ENCODE measurements at regions not wholly inside any gene's neighbourhood (a gene's known extent, or its start where the extent isn't known, plus 50 kb on each side); places are given as distances from the start of the nearest gene placed in this dataset.

GRCh38 chr17:5942687-5943086, 127.5 kb upstream of the WSCD1 start:
- no peaks in the 10 kb centered on the region for H3K9me3 ChIP-seq (ENCODE audit: control insufficient read depth, low read length, poor library complexity, severe bottlenecking)
- peaks cover 48% of the 10 kb centered on the region for H3K27me3 Mint-ChIP-seq
- H3K36me3 Mint-ChIP-seq (ENCODE audit: low read depth): no peaks in the 10 kb centered on the region
- DNase-seq: no peak
- H3K27ac Mint-ChIP-seq: no peak overlapping the region
- ATAC-seq: no peak
- H3K4me1 Mint-ChIP-seq: peaks cover 5% of the 10 kb centered on the region
- no peak overlapping the region for H3K4me3 Mint-ChIP-seq

GRCh38 chr17:5943232-5943631, 126.9 kb upstream of the WSCD1 start:
- no peaks in the 10 kb centered on the region for H3K9me3 ChIP-seq (ENCODE audit: control insufficient read depth, low read length, poor library complexity, severe bottlenecking)
- ATAC-seq: no peak
- Mint-ChIP-seq H3K4me1 (peaks cover 5% of the 10 kb centered on the region), H3K27me3 (peaks cover 47% of the 10 kb centered on the region), H3K27ac (no peak overlapping the region), H3K36me3 (ENCODE audit: low read depth) (no peaks in the 10 kb centered on the region), H3K4me3 (no peak overlapping the region)
- DNase-seq: no peak

DNA sequence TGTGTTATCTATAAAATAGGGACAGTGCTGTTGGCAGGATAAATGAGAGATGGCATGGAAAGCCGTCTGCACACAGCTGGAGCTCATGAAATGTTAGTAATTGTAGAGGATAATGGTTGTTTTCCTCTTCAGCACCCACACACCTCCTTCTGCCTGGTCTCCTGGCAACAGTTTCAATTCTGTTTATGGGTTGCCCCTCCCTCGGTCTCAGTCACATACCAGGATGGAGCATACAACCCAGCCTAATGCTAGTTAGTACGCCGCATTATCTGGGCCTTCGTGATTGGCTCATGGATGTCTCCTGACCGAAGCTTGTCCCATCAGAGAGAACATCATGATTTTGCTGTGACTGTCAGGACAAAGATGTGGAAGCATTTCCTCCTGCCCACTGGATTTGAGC, 126.2 kb upstream of the WSCD1 start:
- Mint-ChIP-seq H3K4me3 (no peak overlapping the region), H3K27ac (no peak overlapping the region), H3K36me3 (ENCODE audit: low read depth) (no peaks in the 10 kb centered on the region), H3K27me3 (peaks cover 53% of the 10 kb centered on the region), H3K4me1 (peaks cover 5% of the 10 kb centered on the region)
- H3K9me3 ChIP-seq (ENCODE audit: control insufficient read depth, low read length, poor library complexity, severe bottlenecking): no peaks in the 10 kb centered on the region
- no peak for ATAC-seq
- no peak for DNase-seq

GRCh38 chr17:5947701-5948180, 122.4 kb upstream of the WSCD1 start:
- Mint-ChIP-seq H3K27ac (no peak overlapping the region), H3K36me3 (ENCODE audit: low read depth) (no peaks in the 10 kb centered on the region), H3K4me1 (no peaks in the 10 kb centered on the region), H3K4me3 (no peak overlapping the region), H3K27me3 (peaks cover 44% of the 10 kb centered on the region)
- no peaks in the 10 kb centered on the region for H3K9me3 ChIP-seq (ENCODE audit: control insufficient read depth, low read length, poor library complexity, severe bottlenecking)
- DNase-seq: no peak
- ATAC-seq: no peak

DNA sequence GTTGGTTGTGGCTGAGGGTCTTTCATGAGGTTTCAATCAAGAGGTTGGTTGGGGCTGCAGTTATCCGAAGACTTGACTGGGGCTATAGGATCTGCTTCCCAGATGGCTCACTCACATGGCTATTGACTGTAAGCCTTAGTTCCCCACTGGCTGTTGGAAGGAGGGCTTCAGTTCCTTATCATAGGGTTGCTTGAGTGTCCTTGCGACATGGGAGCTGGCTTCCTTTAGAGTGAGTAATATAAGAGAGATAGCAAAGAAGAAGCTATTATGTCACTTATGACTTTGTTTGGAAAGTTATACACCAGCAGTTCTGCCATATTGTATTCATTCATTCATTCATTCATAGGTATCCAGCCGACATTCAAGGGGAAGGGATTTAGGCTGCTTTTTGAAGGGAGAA, 121.4 kb upstream of the WSCD1 start:
- no peaks in the 10 kb centered on the region for H3K36me3 Mint-ChIP-seq (ENCODE audit: low read depth)
- ATAC-seq: no peak
- peaks cover 36% of the 10 kb centered on the region for H3K27me3 Mint-ChIP-seq

DNA sequence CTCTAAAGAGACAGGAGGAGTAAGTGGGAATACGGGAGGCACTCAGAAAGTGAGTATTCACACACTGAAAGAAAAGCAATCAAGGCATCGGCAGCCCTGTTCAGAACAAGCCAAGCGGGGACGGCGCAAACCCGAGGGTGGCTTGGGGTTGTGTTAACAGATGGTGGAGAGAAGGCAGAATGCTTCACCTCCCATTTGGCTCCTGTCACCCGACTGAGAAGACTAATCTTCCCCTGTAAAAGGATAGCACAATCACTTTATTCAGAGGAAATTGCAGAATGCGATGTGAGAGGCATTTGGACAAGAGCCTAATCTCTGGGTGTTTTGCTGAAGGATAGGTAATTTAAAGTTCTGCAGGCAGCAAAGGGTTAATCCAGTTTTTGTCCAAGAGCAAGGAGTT, 119.3 kb upstream of the WSCD1 start:
- no peaks in the 10 kb centered on the region for H3K4me1 Mint-ChIP-seq
- H3K36me3 Mint-ChIP-seq (ENCODE audit: low read depth): no peaks in the 10 kb centered on the region
- H3K4me3 Mint-ChIP-seq: no peak overlapping the region
- DNase-seq: no peak
- no peaks in the 10 kb centered on the region for H3K9me3 ChIP-seq (ENCODE audit: control insufficient read depth, low read length, poor library complexity, severe bottlenecking)
- H3K27ac Mint-ChIP-seq: no peak overlapping the region
- ATAC-seq: no peak
- peaks cover 36% of the 10 kb centered on the region for H3K27me3 Mint-ChIP-seq

More for the DNA sequence above, 121.4 kb upstream of the WSCD1 start:
- H3K4me3 Mint-ChIP-seq: no peak overlapping the region
- no peak for DNase-seq
- no peak overlapping the region for H3K27ac Mint-ChIP-seq
- no peaks in the 10 kb centered on the region for H3K4me1 Mint-ChIP-seq
- no peaks in the 10 kb centered on the region for H3K9me3 ChIP-seq (ENCODE audit: control insufficient read depth, low read length, poor library complexity, severe bottlenecking)

GRCh38 chr17:5951912-5952311, 118.3 kb upstream of the WSCD1 start:
- no peaks in the 10 kb centered on the region for H3K36me3 Mint-ChIP-seq (ENCODE audit: low read depth)
- no peaks in the 10 kb centered on the region for H3K4me1 Mint-ChIP-seq
- H3K4me3 Mint-ChIP-seq: no peak overlapping the region
- H3K27me3 Mint-ChIP-seq: peaks cover 36% of the 10 kb centered on the region
- DNase-seq (no peak), ATAC-seq (no peak)
- H3K27ac Mint-ChIP-seq: no peak overlapping the region
- no peaks in the 10 kb centered on the region for H3K9me3 ChIP-seq (ENCODE audit: control insufficient read depth, low read length, poor library complexity, severe bottlenecking)

GRCh38 chr17:5952518-5952917, 117.7 kb upstream of the WSCD1 start:
- no peaks in the 10 kb centered on the region for H3K4me1 Mint-ChIP-seq
- peaks cover 36% of the 10 kb centered on the region for H3K27me3 Mint-ChIP-seq
- no peaks in the 10 kb centered on the region for H3K9me3 ChIP-seq (ENCODE audit: control insufficient read depth, low read length, poor library complexity, severe bottlenecking)
- no peak overlapping the region for H3K27ac Mint-ChIP-seq
- ATAC-seq (no peak), DNase-seq (no peak)
- H3K36me3 Mint-ChIP-seq (ENCODE audit: low read depth): no peaks in the 10 kb centered on the region
- no peak overlapping the region for H3K4me3 Mint-ChIP-seq

DNA sequence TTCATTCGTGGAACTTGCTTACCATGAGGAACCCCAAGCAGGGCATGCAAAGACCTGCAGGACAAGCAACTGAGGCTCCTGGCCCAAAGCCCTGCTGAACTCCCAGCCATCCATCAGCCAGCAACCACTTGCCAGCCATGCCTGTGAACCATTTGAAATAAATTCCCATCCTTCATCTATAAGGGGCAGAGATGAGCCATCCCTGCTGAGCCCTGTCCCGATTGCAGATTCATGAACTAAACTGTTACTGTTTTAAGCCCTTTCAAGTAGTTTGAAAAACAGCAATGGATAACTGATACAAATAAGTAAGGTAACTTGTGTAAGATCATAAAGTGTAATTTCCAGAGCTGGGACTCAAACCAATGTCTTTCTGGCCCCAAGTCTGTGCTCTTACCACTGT, 114.4 kb upstream of the WSCD1 start:
- DNase-seq (no peak), ATAC-seq (no peak)
- Mint-ChIP-seq H3K4me1 (no peaks in the 10 kb centered on the region), H3K36me3 (ENCODE audit: low read depth) (no peaks in the 10 kb centered on the region), H3K27me3 (peaks cover 38% of the 10 kb centered on the region), H3K27ac (no peak overlapping the region), H3K4me3 (no peak overlapping the region)
- no peaks in the 10 kb centered on the region for H3K9me3 ChIP-seq (ENCODE audit: control insufficient read depth, low read length, poor library complexity, severe bottlenecking)

DNA sequence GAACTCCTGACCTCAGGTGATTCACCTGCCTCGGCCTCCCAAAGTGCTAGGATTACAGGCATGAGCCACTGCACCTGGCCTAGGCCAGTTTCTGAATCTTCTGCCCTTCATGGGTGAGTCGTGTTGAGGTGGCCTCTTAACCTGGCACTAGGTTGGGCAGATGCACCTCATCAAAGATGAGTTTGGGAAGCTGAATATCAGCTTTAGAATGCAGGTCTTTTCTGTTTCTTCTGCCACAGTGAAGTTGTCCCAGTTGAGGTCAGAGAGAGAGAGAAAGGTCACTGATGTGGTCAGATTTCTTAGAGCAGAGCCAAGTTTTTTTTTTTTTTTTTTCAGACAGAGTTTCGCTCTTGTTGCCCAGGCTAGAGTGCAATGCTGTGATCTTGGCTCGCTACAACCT, 111.3 kb upstream of the WSCD1 start:
- H3K36me3 Mint-ChIP-seq (ENCODE audit: low read depth): no peaks in the 10 kb centered on the region
- H3K4me3 Mint-ChIP-seq: no peak overlapping the region
- peaks cover 46% of the 10 kb centered on the region for H3K27me3 Mint-ChIP-seq
- ATAC-seq (no peak), DNase-seq (no peak)
- H3K27ac Mint-ChIP-seq: no peak overlapping the region
- H3K4me1 Mint-ChIP-seq: peaks cover 2% of the 10 kb centered on the region
- H3K9me3 ChIP-seq (ENCODE audit: control insufficient read depth, low read length, poor library complexity, severe bottlenecking): no peaks in the 10 kb centered on the region

- Mint-ChIP-seq H3K4me1 (peaks cover 2% of the 10 kb centered on the region), H3K27ac (no peak overlapping the region), H3K4me3 (no peak overlapping the region), H3K27me3 (peaks cover 54% of the 10 kb centered on the region), H3K36me3 (ENCODE audit: low read depth) (no peaks in the 10 kb centered on the region)
- no peaks in the 10 kb centered on the region for H3K9me3 ChIP-seq (ENCODE audit: control insufficient read depth, low read length, poor library complexity, severe bottlenecking)
- DNase-seq (no peak), ATAC-seq (no peak)
Observed at GRCh38 chr17:5962371-5962770, 107.8 kb upstream of the WSCD1 start.

DNA sequence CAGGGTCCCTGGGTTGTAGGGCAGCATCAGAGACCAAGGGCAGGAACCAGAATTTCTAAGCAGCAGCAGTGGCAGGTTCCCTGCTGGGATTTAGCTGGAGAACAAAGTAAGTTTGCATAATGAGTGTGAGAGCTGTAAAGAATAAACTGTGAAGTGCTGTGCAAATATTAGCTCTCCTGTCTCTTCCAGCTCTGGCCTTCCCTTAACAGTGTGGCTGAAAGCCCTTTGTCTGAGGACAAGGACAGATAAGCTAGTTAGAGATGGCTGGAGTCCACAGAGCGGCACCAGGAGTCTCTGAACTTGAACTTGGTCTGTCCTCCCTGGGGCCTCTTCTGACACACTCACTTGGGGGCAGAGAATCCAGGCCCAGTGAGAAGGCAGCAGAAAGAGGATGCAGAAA, 98.2 kb upstream of the WSCD1 start:
- H3K27me3 Mint-ChIP-seq: peaks cover 5% of the 10 kb centered on the region
- DNase-seq: no peak
- no peaks in the 10 kb centered on the region for H3K4me1 Mint-ChIP-seq
- H3K36me3 Mint-ChIP-seq (ENCODE audit: low read depth): no peaks in the 10 kb centered on the region
- no peak overlapping the region for H3K27ac Mint-ChIP-seq
- no peak overlapping the region for H3K4me3 Mint-ChIP-seq
- H3K9me3 ChIP-seq (ENCODE audit: control insufficient read depth, low read length, poor library complexity, severe bottlenecking): peaks cover 2% of the 10 kb centered on the region
- no peak for ATAC-seq

DNA sequence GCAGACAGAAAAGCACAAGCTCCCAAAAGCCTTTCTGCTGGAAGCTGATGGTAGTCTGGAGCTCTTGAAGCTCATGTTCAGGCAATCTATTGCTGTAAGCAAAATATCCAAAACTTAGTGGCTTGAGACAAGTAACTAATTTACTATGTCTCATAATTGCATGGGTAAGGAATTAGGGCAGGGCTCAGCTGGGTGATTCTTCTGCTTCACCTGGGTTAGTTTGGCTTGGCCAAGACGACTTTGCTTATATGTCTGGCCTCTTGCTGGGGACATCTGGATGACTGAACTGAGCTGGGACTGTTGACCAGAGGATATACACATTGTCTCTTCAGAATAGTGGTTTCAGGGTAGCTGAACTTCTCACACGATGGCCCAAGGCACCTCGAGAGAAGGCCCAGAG, 96.8 kb upstream of the WSCD1 start:
- DNase-seq (no peak), ATAC-seq (no peak)
- no peak overlapping the region for H3K4me3 Mint-ChIP-seq
- H3K27ac Mint-ChIP-seq: no peak overlapping the region
- peaks cover 14% of the 10 kb centered on the region for H3K27me3 Mint-ChIP-seq
- no peaks in the 10 kb centered on the region for H3K4me1 Mint-ChIP-seq
- H3K9me3 ChIP-seq (ENCODE audit: control insufficient read depth, low read length, poor library complexity, severe bottlenecking): no peaks in the 10 kb centered on the region
- no peaks in the 10 kb centered on the region for H3K36me3 Mint-ChIP-seq (ENCODE audit: low read depth)

DNA sequence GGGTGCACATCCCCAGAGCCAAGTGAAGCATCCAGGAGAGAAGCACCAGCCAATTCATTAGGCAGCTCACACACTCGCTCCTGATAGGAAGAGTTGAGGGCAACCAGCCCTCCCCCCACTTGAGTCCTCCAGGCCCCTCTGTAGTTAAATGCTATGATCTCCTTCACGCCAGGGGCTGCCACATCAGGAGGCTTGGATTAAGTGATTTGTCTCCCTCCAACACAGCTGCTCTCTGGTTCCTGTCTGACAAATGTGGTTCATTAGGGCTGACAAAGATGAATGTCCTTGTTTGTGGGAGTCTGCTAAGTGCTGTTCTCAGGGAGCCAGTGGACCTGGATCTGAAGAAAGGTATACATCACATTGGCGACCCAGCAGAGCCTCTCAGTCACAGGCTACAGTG, 94.5 kb upstream of the WSCD1 start:
- H3K27me3 Mint-ChIP-seq: peaks cover 25% of the 10 kb centered on the region
- ATAC-seq: no peak
- no peak overlapping the region for H3K27ac Mint-ChIP-seq
- DNase-seq: no peak
- no peaks in the 10 kb centered on the region for H3K4me1 Mint-ChIP-seq
- no peaks in the 10 kb centered on the region for H3K9me3 ChIP-seq (ENCODE audit: control insufficient read depth, low read length, poor library complexity, severe bottlenecking)
- no peak overlapping the region for H3K4me3 Mint-ChIP-seq
- no peaks in the 10 kb centered on the region for H3K36me3 Mint-ChIP-seq (ENCODE audit: low read depth)

- H3K9me3 ChIP-seq (ENCODE audit: control insufficient read depth, low read length, poor library complexity, severe bottlenecking): no peaks in the 10 kb centered on the region
- Mint-ChIP-seq H3K4me1 (no peaks in the 10 kb centered on the region), H3K27ac (no peak overlapping the region), H3K27me3 (peaks cover 25% of the 10 kb centered on the region), H3K36me3 (ENCODE audit: low read depth) (no peaks in the 10 kb centered on the region), H3K4me3 (no peak overlapping the region)
- ATAC-seq (no peak), DNase-seq (no peak)
Observed at GRCh38 chr17:5976251-5976650, 93.9 kb upstream of the WSCD1 start.
